ENCODE measurements at regions not wholly inside any gene's neighbourhood (a gene's known extent, or its start where the extent isn't known, plus 50 kb on each side); places are given as distances from the start of the nearest gene placed in this dataset.

GRCh38 chr4:144903953-144904711 lies 193.9 kb downstream of the ANAPC10 start:
- Histone ChIP-seq H2AK5ac (ENCODE audit: low read depth, low read length) (no peak overlapping the region), H3K27me3 (replicated peaks in 1 of 4; ENCODE audit: control insufficient read depth in 3 of 4, extremely low read depth in 1 of 4, insufficient read depth in 3 of 4, low read length in 3 of 4) (no peaks in the 10 kb centered on the region), H4K5ac (ENCODE audit: insufficient read length, low read depth, low read length) (no peak overlapping the region), H3K4me2 (ENCODE audit: insufficient read depth in 1 of 2, low read depth in 2 of 2, low read length in 2 of 2) (no peak overlapping the region), H3K23ac (ENCODE audit: insufficient read length) (no peak overlapping the region), H2BK15ac (ENCODE audit: low read length) (no peak overlapping the region), H2BK20ac (ENCODE audit: low read length) (no peak overlapping the region), H3K23me2 (ENCODE audit: low read depth, low read length) (no peaks in the 10 kb centered on the region), H3K9ac (replicated peaks in 1 of 4; ENCODE audit: extremely low read depth in 1 of 4, low read depth in 3 of 4, low read length in 3 of 4) (no peak overlapping the region), H3K36me3 (ENCODE audit: control insufficient read depth in 2 of 4, insufficient read depth in 4 of 4, low read length in 3 of 4) (no peaks in the 10 kb centered on the region), H2BK12ac (ENCODE audit: low read depth, low read length) (no peak overlapping the region), H4K91ac (replicated peaks; ENCODE audit: insufficient read length, low read length) (no peak overlapping the region), H3K18ac (ENCODE audit: extremely low read depth, low read length) (no peak overlapping the region), H2BK120ac (replicated peaks; ENCODE audit: low read depth, low read length) (no peak overlapping the region), H3K56ac (replicated peaks; ENCODE audit: insufficient read length, low read depth, low read length) (no peak overlapping the region), H3K79me1 (ENCODE audit: low read depth, low read length) (no peaks in the 10 kb centered on the region), H4K8ac (ENCODE audit: extremely low read depth, insufficient read depth, low read length) (no peak overlapping the region), H3K4me3 (ENCODE audit: extremely low read depth in 1 of 4, insufficient read depth in 2 of 4, low read depth in 3 of 4, low read length in 4 of 4) (no peak overlapping the region), H3K4ac (replicated peaks; ENCODE audit: insufficient read length, low read depth, low read length) (no peak overlapping the region), H3K27ac (ENCODE audit: low read depth, low read length) (no peak overlapping the region), H4K20me1 (replicated peaks in 1 of 2; ENCODE audit: control insufficient read depth in 1 of 2, insufficient read depth in 2 of 2, low read length in 2 of 2) (no peaks in the 10 kb centered on the region), H2BK5ac (ENCODE audit: low read depth, low read length) (no peak overlapping the region), H3K9me3 (ENCODE audit: insufficient read depth in 2 of 2, low read depth in 1 of 2, low read length in 1 of 2) (no peaks in the 10 kb centered on the region), H3K14ac (ENCODE audit: insufficient read length) (no peak overlapping the region), H3K4me1 (replicated peaks in 1 of 4; ENCODE audit: control insufficient read depth in 3 of 4, insufficient read depth in 4 of 4, low read length in 3 of 4) (no peaks in the 10 kb centered on the region), H2AFZ (ENCODE audit: low read length) (no peak overlapping the region), H3K79me2 (ENCODE audit: control insufficient read depth in 1 of 2, insufficient read depth in 2 of 2, low read length in 2 of 2) (no peaks in the 10 kb centered on the region)
- CTCF ChIA-PET (ENCODE audit: partially characterized antibody), result interaction anchor here (0.6 kb wide), 1 partner anchor 150 kb away, joined by 4 read pairs; no protein-coding TSS in a partner anchor
- no peak for DNase-seq (ENCODE audit: low read depth in 1 of 2, low spot score in 2 of 2)
- FAIRE-seq, result no peak
- POLR2A ChIA-PET (ENCODE audit: partially characterized antibody), result no interaction called here
- WGBS, 2 experiments (ENCODE audit: extremely low coverage in 1 of 2, insufficient coverage in 1 of 2, insufficient read length in 1 of 2, insufficient replicate concordance in 2 of 2, low coverage in 1 of 2, low lambda C conversion rate in 2 of 2, missing lambda C conversion rate in 1 of 2), result 89% methylated on average over 3 of the region's 3 CpGs; no CpG with 5 or more reads in 1 of the 2 experiments
- TF ChIP-seq ZNF274 (IDR thresholded peaks at IDR 0.05; ENCODE audit: borderline replicate concordance, extremely low read depth, low read length) (no peak), SUZ12 (IDR thresholded peaks at IDR 0.05; ENCODE audit: low read length) (no peak), TBP (IDR thresholded peaks at IDR 0.05; ENCODE audit: low read depth, low read length) (no peak), NRF1 (IDR thresholded peaks at IDR 0.05; ENCODE audit: low read depth, low read length) (no peak), E2F6 (IDR thresholded peaks at IDR 0.05) (no peak), RFX5 (IDR thresholded peaks at IDR 0.05; ENCODE audit: borderline replicate concordance, low read depth, low read length) (no peak), GABPA (IDR thresholded peaks at IDR 0.05; ENCODE audit: borderline replicate concordance, insufficient read depth, low read length) (no peak)
